HEK293 (cell line): ENCODE measurements at regions not wholly inside any gene's neighbourhood (a gene's known extent, or its start where the extent isn't known, plus 50 kb on each side); places are given as distances from the start of the nearest gene placed in this dataset.

Experiments used
- ATF2 ChIP-seq: fragments of 450-650 bp; formaldehyde crosslinking; IDR thresholded peaks from 2 replicates; pipeline ENCODE4 v1.5.1; 2016; ENCODE audit warnings: missing biosample characterization, missing genetic modification characterization, low read depth
- BCL11A ChIP-seq: fragments of 450-650 bp; formaldehyde crosslinking; IDR thresholded peaks from 2 replicates; pipeline ENCODE4 v1.5.1; 2016; ENCODE audit warnings: low read depth, missing biosample characterization, missing genetic modification characterization
- EGR2 ChIP-seq: fragments of 450-650 bp; formaldehyde crosslinking; IDR thresholded peaks from 2 replicates; pipeline ENCODE4 v1.5.1; 2016; ENCODE audit warnings: low read depth, missing biosample characterization, missing genetic modification characterization
- GLIS2 ChIP-seq: fragments of 450-650 bp; formaldehyde crosslinking; IDR thresholded peaks from 2 replicates; pipeline ENCODE4 v1.5.1; 2016; ENCODE audit warnings: missing biosample characterization, missing genetic modification characterization
- HOXD13 ChIP-seq: sonication (generic); formaldehyde crosslinking; IDR thresholded peaks from 2 replicates; pipeline ENCODE4 v1.8.0; 2022; ENCODE audit warnings: missing genetic modification reagents, borderline replicate concordance
- KLF10 ChIP-seq: fragments of 450-650 bp; IDR thresholded peaks from 2 replicates; pipeline ENCODE4 v1.5.1; 2018; ENCODE audit warnings: missing biosample characterization, mild to moderate bottlenecking, missing genetic modification characterization
- KLF8 ChIP-seq: fragments of 450-650 bp; formaldehyde crosslinking; IDR thresholded peaks from 2 replicates; pipeline ENCODE4 v1.5.1; 2016; ENCODE audit warnings: missing biosample characterization, missing genetic modification characterization
- OSR2 ChIP-seq: fragments of 450-650 bp; formaldehyde crosslinking; IDR thresholded peaks from 2 replicates; pipeline ENCODE4 v1.5.1; 2016; ENCODE audit warnings: missing biosample characterization, missing genetic modification characterization
- RBAK ChIP-seq: fragments of 450-650 bp; formaldehyde crosslinking; IDR thresholded peaks from 2 replicates; pipeline ENCODE4 v1.5.1; 2016; ENCODE audit warnings: missing biosample characterization, missing genetic modification characterization
- SALL2 ChIP-seq: fragments of 450-650 bp; formaldehyde crosslinking; IDR thresholded peaks from 2 replicates; pipeline ENCODE4 v1.5.0; 2017; ENCODE audit warnings: missing biosample characterization, mild to moderate bottlenecking, missing genetic modification characterization, borderline replicate concordance
- SCRT1 ChIP-seq: fragments of 450-650 bp; formaldehyde crosslinking; IDR thresholded peaks from 2 replicates; pipeline ENCODE4 v1.5.1; 2016; ENCODE audit warnings: missing biosample characterization, missing genetic modification characterization, borderline replicate concordance
- SP3 ChIP-seq: fragments of 450-650 bp; formaldehyde crosslinking; IDR thresholded peaks from 2 replicates; pipeline ENCODE4 v1.5.1; 2016; ENCODE audit warnings: missing biosample characterization, missing genetic modification characterization
- TRIM28 ChIP-seq: IDR thresholded peaks from 2 replicates; pipeline ENCODE4 v1.6.1; 2011; ENCODE audit warnings: low read length, control low read depth, borderline replicate concordance
- ZFP69B ChIP-seq: fragments of 450-650 bp; formaldehyde crosslinking; IDR thresholded peaks from 2 replicates; pipeline ENCODE4 v1.5.1; 2016; ENCODE audit warnings: missing biosample characterization, missing genetic modification characterization
- ZNF155 ChIP-seq: fragments of 450-650 bp; formaldehyde crosslinking; IDR thresholded peaks from 2 replicates; pipeline ENCODE4 v1.5.1; 2016; ENCODE audit warnings: missing biosample characterization, missing genetic modification characterization
- ZNF221 ChIP-seq: fragments of 450-650 bp; formaldehyde crosslinking; IDR thresholded peaks from 2 replicates; pipeline ENCODE4 v1.5.1; 2017; ENCODE audit warnings: missing biosample characterization, missing genetic modification characterization, borderline replicate concordance
- ZNF223 ChIP-seq: fragments of 450-650 bp; formaldehyde crosslinking; IDR thresholded peaks from 2 replicates; pipeline ENCODE4 v1.5.1; 2016; ENCODE audit warnings: missing biosample characterization, missing genetic modification characterization
- ZNF26 ChIP-seq: fragments of 450-650 bp; formaldehyde crosslinking; IDR thresholded peaks from 2 replicates; pipeline ENCODE4 v1.5.1; 2016; ENCODE audit warnings: missing biosample characterization, missing genetic modification characterization
- ZNF292 ChIP-seq: fragments of 450-650 bp; formaldehyde crosslinking; IDR thresholded peaks from 2 replicates; pipeline ENCODE4 v1.5.1; 2016; ENCODE audit warnings: low read depth, missing biosample characterization, missing genetic modification characterization, borderline replicate concordance
- ZNF335 ChIP-seq: fragments of 450-650 bp; formaldehyde crosslinking; conservative IDR thresholded peaks from 2 replicates; pipeline ENCODE4 v1.5.1; 2016; ENCODE audit warnings: missing biosample characterization, missing genetic modification characterization
- ZNF350 ChIP-seq: fragments of 450-650 bp; formaldehyde crosslinking; IDR thresholded peaks from 2 replicates; pipeline ENCODE4 v1.5.0; 2017; ENCODE audit warnings: missing biosample characterization, mild to moderate bottlenecking, missing genetic modification characterization
- ZNF48 ChIP-seq: fragments of 450-650 bp; formaldehyde crosslinking; IDR thresholded peaks from 2 replicates; pipeline ENCODE4 v1.5.1; 2016; ENCODE audit warnings: missing biosample characterization, missing genetic modification characterization
- ZNF510 ChIP-seq: fragments of 450-650 bp; formaldehyde crosslinking; IDR thresholded peaks from 2 replicates; pipeline ENCODE4 v1.5.1; 2018; ENCODE audit warnings: mild to moderate bottlenecking, missing genetic modification characterization, missing biosample characterization; ENCODE audit not compliant: insufficient replicate concordance
- ZNF548 ChIP-seq: fragments of 450-650 bp; formaldehyde crosslinking; IDR thresholded peaks from 2 replicates; pipeline ENCODE4 v1.5.1; 2016; ENCODE audit warnings: missing biosample characterization, missing genetic modification characterization
- ZNF549 ChIP-seq: fragments of 450-650 bp; IDR thresholded peaks from 2 replicates; pipeline ENCODE4 v1.5.1; 2018; ENCODE audit warnings: missing biosample characterization, missing genetic modification characterization, mild to moderate bottlenecking, inconsistent platforms, moderate library complexity
- ZNF600 ChIP-seq: fragments of 450-650 bp; formaldehyde crosslinking; IDR thresholded peaks from 2 replicates; pipeline ENCODE4 v1.5.1; 2016; ENCODE audit warnings: missing biosample characterization, missing genetic modification characterization
- ZNF664 ChIP-seq: fragments of 450-650 bp; formaldehyde crosslinking; IDR thresholded peaks from 2 replicates; pipeline ENCODE4 v1.5.1; 2016; ENCODE audit warnings: missing biosample characterization, missing genetic modification characterization
- ZNF76 ChIP-seq: fragments of 450-650 bp; formaldehyde crosslinking; IDR thresholded peaks from 2 replicates; pipeline ENCODE4; 2016; ENCODE audit warnings: low read depth, missing biosample characterization, missing genetic modification characterization, borderline replicate concordance
- TF ChIP-seq, protein P1 (sequence below): fragments of 450-650 bp; formaldehyde crosslinking; IDR thresholded peaks from 2 replicates; pipeline ENCODE4 v1.5.1; 2016; ENCODE audit warnings: missing biosample characterization, missing genetic modification characterization, borderline replicate concordance
- TF ChIP-seq, protein P2 (sequence below): fragments of 450-650 bp; formaldehyde crosslinking; IDR thresholded peaks from 2 replicates; pipeline ENCODE4 v1.5.1; 2016; ENCODE audit warnings: missing biosample characterization, missing genetic modification characterization
- TF ChIP-seq, protein P3 (sequence below): fragments of 450-650 bp; formaldehyde crosslinking; IDR thresholded peaks from 2 replicates; pipeline ENCODE4 v1.5.1; 2016; ENCODE audit warnings: missing biosample characterization, missing genetic modification characterization
- TF ChIP-seq, protein P4 (sequence below): fragments of 450-650 bp; formaldehyde crosslinking; IDR thresholded peaks from 2 replicates; pipeline ENCODE4; 2016; ENCODE audit warnings: missing biosample characterization, missing genetic modification characterization

- TF ChIP-seq SALL2 (tag by site-specific recombination), result no peak
- no peak for TF ChIP-seq TRIM28
- TF ChIP-seq ZNF664, result no peak
- no peak for TF ChIP-seq ZNF26
- no peak for TF ChIP-seq HOXD13 (CRISPR knock-in tag)
- TF ChIP-seq ZNF549 (tag by site-specific recombination), result no peak
- TF ChIP-seq, protein P1, sequence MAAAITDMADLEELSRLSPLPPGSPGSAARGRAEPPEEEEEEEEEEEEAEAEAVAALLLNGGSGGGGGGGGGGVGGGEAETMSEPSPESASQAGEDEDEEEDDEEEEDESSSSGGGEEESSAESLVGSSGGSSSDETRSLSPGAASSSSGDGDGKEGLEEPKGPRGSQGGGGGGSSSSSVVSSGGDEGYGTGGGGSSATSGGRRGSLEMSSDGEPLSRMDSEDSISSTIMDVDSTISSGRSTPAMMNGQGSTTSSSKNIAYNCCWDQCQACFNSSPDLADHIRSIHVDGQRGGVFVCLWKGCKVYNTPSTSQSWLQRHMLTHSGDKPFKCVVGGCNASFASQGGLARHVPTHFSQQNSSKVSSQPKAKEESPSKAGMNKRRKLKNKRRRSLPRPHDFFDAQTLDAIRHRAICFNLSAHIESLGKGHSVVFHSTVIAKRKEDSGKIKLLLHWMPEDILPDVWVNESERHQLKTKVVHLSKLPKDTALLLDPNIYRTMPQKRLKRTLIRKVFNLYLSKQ, result no peak
- TF ChIP-seq EGR2 (tag by site-specific recombination), result peak; percentile 70; the same call in 1 of the 2 replicates
- TF ChIP-seq SCRT1 (tag by site-specific recombination), result no peak
- TF ChIP-seq KLF8 (tag by site-specific recombination), result peak; percentile 47; the same call in 1 of the 2 replicates
- TF ChIP-seq ZNF223 (tag by site-specific recombination), result no peak
- peak; percentile 95 for TF ChIP-seq ZNF335 (tag by site-specific recombination)
- no peak for TF ChIP-seq SP3 (tag by site-specific recombination)
- TF ChIP-seq ZNF221, result no peak
- TF ChIP-seq ATF2 (tag by site-specific recombination), result peak; percentile 44; the same call in 1 of the 2 replicates
- TF ChIP-seq KLF10 (tag by site-specific recombination), result no peak
- no peak for TF ChIP-seq ZNF350
- TF ChIP-seq ZNF76 (tag by site-specific recombination), result no peak
- TF ChIP-seq ZNF292 (tag by site-specific recombination), result no peak
- TF ChIP-seq, protein P2, sequence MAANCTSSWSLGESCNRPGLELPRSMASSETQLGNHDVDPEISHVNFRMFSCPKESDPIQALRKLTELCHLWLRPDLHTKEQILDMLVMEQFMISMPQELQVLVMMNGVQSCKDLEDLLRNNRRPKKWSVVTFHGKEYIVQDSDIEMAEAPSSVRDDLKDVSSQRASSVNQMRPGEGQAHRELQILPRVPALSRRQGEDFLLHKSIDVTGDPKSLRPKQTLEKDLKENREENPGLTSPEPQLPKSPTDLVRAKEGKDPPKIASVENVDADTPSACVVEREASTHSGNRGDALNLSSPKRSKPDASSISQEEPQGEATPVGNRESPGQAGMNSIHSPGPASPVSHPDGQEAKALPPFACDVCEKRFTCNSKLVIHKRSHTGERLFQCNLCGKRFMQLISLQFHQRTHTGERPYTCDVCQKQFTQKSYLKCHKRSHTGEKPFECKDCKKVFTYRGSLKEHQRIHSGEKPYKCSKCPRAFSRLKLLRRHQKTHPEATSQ (tag by site-specific recombination), result no peak
- no peak for TF ChIP-seq ZNF548 (tag by site-specific recombination)
- TF ChIP-seq, protein P3, sequence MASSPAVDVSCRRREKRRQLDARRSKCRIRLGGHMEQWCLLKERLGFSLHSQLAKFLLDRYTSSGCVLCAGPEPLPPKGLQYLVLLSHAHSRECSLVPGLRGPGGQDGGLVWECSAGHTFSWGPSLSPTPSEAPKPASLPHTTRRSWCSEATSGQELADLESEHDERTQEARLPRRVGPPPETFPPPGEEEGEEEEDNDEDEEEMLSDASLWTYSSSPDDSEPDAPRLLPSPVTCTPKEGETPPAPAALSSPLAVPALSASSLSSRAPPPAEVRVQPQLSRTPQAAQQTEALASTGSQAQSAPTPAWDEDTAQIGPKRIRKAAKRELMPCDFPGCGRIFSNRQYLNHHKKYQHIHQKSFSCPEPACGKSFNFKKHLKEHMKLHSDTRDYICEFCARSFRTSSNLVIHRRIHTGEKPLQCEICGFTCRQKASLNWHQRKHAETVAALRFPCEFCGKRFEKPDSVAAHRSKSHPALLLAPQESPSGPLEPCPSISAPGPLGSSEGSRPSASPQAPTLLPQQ (tag by site-specific recombination), result peak; percentile 80; the same call in 1 of the 2 replicates
- no peak for TF ChIP-seq ZNF510 (tag by site-specific recombination)
- peak; percentile 78 for TF ChIP-seq OSR2 (tag by site-specific recombination)
- TF ChIP-seq, protein P4, sequence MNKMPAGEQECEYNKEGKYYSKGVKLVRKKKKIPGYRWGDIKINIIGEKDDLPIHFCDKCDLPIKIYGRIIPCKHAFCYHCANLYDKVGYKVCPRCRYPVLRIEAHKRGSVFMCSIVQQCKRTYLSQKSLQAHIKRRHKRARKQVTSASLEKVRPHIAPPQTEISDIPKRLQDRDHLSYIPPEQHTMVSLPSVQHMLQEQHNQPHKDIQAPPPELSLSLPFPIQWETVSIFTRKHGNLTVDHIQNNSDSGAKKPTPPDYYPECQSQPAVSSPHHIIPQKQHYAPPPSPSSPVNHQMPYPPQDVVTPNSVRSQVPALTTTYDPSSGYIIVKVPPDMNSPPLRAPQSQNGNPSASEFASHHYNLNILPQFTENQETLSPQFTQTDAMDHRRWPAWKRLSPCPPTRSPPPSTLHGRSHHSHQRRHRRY (tag by site-specific recombination), result no peak
- TF ChIP-seq ZFP69B (tag by site-specific recombination), result 0 out of 2 replicates have a peak, but pooled peaks have one; percentile 22
- no peak for TF ChIP-seq ZNF48
- TF ChIP-seq RBAK, result no peak
- no peak for TF ChIP-seq ZNF155
- TF ChIP-seq GLIS2 (tag by site-specific recombination), result peak; percentile 46
- TF ChIP-seq ZNF600 (tag by site-specific recombination), result peak; percentile 94
- TF ChIP-seq BCL11A, result peak; percentile 43; the same call in 1 of the 2 replicates
Observed at GRCh38 chr1:38138498-38139233, 92.1 kb upstream of the POU3F1 start (continued).
